ENCODE measurements at regions not wholly inside any gene's neighbourhood (a gene's known extent, or its start where the extent isn't known, plus 50 kb on each side); places are given as distances from the start of the nearest gene placed in this dataset.

DNA sequence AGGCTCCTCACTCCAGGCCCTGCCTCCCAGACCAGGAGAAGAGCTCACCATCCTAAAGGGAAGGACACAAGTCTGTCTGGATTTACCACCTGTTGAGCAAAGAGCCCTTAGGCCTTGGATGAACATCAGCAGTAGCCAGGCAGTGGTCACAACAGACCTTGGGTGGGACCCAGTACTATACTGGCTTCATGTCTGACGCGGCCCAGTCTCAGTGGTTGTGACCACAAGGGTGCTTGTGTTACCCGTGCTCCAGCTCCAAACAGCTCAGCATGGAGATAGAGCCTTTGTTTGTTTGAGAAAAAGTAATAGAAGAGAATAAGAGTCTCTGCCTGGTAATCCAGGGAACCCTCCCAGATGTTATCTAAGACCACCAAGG is 617.4 kb downstream of the BRINP1 start:
- Histone ChIP-seq H3K4me1 (ENCODE audit: insufficient read depth, low read length, poor library complexity, severe bottlenecking) (no peaks in the 10 kb centered on the region), H3K9me2 (replicated peaks; ENCODE audit: low read depth, low read length) (no peaks in the 10 kb centered on the region), H3K36me3 (ENCODE audit: insufficient read depth, low read length) (no peaks in the 10 kb centered on the region), H3K27me3 (ENCODE audit: insufficient read depth, low read length, poor library complexity, severe bottlenecking) (no peaks in the 10 kb centered on the region), H3K4me3 (ENCODE audit: low read length, poor library complexity, severe bottlenecking) (no peak overlapping the region), H2AFZ (ENCODE audit: low read length) (no peak overlapping the region), H3F3A (ENCODE audit: low read depth) (no peaks in the 10 kb centered on the region), H3K4me2 (ENCODE audit: low read depth, low read length, poor library complexity, severe bottlenecking) (no peak overlapping the region), H3K9ac (ENCODE audit: low read depth, low read length, poor library complexity, severe bottlenecking) (no peak overlapping the region), H3K9me3 (ENCODE audit: insufficient read depth, low read depth, low read length) (peaks cover 4% of the 10 kb centered on the region; the same call in 1 of the 2 replicates), H4K20me1 (ENCODE audit: insufficient read depth, low read length, poor library complexity, severe bottlenecking) (no peaks in the 10 kb centered on the region), H3K79me2 (ENCODE audit: insufficient read depth, low read length) (no peaks in the 10 kb centered on the region)
- no peak for TF ChIP-seq CTCF (conservative IDR thresholded peaks at IDR 0.05; ENCODE audit: low read length)
- no peak for TF ChIP-seq EZH2phosphoT487 (IDR thresholded peaks at IDR 0.05; ENCODE audit: borderline replicate concordance)

DNA sequence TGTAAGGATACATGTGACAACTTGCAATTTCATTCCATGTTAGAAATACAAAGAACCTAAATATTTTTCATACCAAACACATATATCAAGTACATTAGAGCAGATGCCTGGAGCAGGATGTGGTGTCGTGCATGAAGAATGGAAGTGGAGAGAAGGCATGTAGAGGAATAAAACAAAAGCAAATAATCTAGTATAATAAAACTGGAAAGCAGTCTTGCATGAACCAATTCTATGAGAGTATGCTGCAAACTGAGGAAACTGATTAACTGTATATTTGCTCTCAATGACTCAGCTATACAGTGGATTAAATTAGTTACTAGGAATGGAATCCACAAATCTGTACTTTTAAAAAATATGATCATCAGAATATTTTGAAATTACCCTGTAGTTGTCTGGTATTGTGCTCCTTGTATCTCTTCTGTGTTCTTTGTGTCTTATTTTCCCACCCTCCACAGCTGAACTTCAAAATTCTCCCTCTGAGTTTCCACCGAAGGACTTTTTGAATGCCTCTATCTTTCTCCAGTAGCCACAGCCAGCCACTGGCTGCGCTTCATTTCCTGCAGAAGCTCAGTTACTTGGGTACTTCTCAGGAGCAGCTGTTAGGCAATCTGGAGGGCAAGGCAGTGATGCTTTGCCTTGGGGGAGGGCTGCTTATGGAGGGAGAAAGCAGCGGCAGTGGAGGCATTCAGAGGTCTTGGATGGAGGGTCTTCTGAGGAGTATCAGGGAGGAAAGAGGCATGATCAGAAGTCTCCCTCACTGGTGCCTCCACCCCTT is 608.0 kb downstream of the BRINP1 start:
- no peak overlapping the region for H3K4me3 ChIP-seq (ENCODE audit: low read length, poor library complexity, severe bottlenecking)
- H4K20me1 ChIP-seq (ENCODE audit: insufficient read depth, low read length, poor library complexity, severe bottlenecking): no peaks in the 10 kb centered on the region
- H3K36me3 ChIP-seq (ENCODE audit: insufficient read depth, low read length): no peaks in the 10 kb centered on the region
- TF ChIP-seq EZH2phosphoT487 (IDR thresholded peaks at IDR 0.05; ENCODE audit: borderline replicate concordance) (no peak), CTCF (conservative IDR thresholded peaks at IDR 0.05; ENCODE audit: low read length) (no peak)
- H3K9me2 ChIP-seq (replicated peaks; ENCODE audit: low read depth, low read length): no peaks in the 10 kb centered on the region
- no peak overlapping the region for H3K9ac ChIP-seq (ENCODE audit: low read depth, low read length, poor library complexity, severe bottlenecking)
- no peaks in the 10 kb centered on the region for H3K4me1 ChIP-seq (ENCODE audit: insufficient read depth, low read length, poor library complexity, severe bottlenecking)
- H3K9me3 ChIP-seq (ENCODE audit: insufficient read depth, low read depth, low read length): no peaks in the 10 kb centered on the region; the same call in 1 of the 2 replicates
- H2AFZ ChIP-seq (ENCODE audit: low read length): no peak overlapping the region
- no peaks in the 10 kb centered on the region for H3F3A ChIP-seq (ENCODE audit: low read depth)
- no peaks in the 10 kb centered on the region for H3K79me2 ChIP-seq (ENCODE audit: insufficient read depth, low read length)
- H3K4me2 ChIP-seq (ENCODE audit: low read depth, low read length, poor library complexity, severe bottlenecking): no peak overlapping the region
- H3K27me3 ChIP-seq (ENCODE audit: insufficient read depth, low read length, poor library complexity, severe bottlenecking): no peaks in the 10 kb centered on the region

DNA sequence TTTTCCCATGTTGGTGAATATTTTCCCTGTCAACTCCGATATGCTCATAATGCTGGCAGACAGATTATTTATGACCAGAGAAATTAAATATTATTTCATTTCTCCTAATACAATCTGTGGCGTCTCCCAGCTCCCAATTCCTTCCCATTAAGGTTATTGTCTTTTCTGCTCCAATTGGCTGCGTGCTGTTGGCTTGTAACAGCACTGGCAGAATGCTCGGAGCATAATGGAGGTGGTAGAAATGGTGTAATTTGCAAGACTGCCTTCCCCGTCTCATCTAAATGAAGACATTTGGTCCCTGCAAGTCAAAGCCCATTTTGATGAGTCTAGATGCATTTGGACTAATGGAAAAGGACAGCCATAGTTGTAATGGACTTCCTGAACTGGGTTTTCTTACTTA is 601.7 kb downstream of the BRINP1 start:
- H3K27me3 ChIP-seq (ENCODE audit: insufficient read depth, low read length, poor library complexity, severe bottlenecking): no peaks in the 10 kb centered on the region
- H3F3A ChIP-seq (ENCODE audit: low read depth): no peaks in the 10 kb centered on the region
- no peaks in the 10 kb centered on the region for H3K4me1 ChIP-seq (ENCODE audit: insufficient read depth, low read length, poor library complexity, severe bottlenecking)
- no peak for TF ChIP-seq EZH2phosphoT487 (IDR thresholded peaks at IDR 0.05; ENCODE audit: borderline replicate concordance)
- no peak for TF ChIP-seq CTCF (conservative IDR thresholded peaks at IDR 0.05; ENCODE audit: low read length)
- no peaks in the 10 kb centered on the region for H4K20me1 ChIP-seq (ENCODE audit: insufficient read depth, low read length, poor library complexity, severe bottlenecking)
- no peaks in the 10 kb centered on the region for H3K79me2 ChIP-seq (ENCODE audit: insufficient read depth, low read length)
- H3K36me3 ChIP-seq (ENCODE audit: insufficient read depth, low read length): no peaks in the 10 kb centered on the region
- no peaks in the 10 kb centered on the region for H3K9me3 ChIP-seq (ENCODE audit: insufficient read depth, low read depth, low read length)
- no peak overlapping the region for H3K4me2 ChIP-seq (ENCODE audit: low read depth, low read length, poor library complexity, severe bottlenecking)
- no peak overlapping the region for H3K4me3 ChIP-seq (ENCODE audit: low read length, poor library complexity, severe bottlenecking)
- no peaks in the 10 kb centered on the region for H3K9me2 ChIP-seq (replicated peaks; ENCODE audit: low read depth, low read length)
- no peak overlapping the region for H2AFZ ChIP-seq (ENCODE audit: low read length)
- no peak overlapping the region for H3K9ac ChIP-seq (ENCODE audit: low read depth, low read length, poor library complexity, severe bottlenecking)
